M059J (cell line): ENCODE measurements at regions not wholly inside any gene's neighbourhood (a gene's known extent, or its start where the extent isn't known, plus 50 kb on each side); places are given as distances from the start of the nearest gene placed in this dataset.
"Not testable (repeated sequence)": the region's sequence is repeated elsewhere in the genome, so short reads cannot be mapped to it uniquely, and the experiment has no call there.

Experiments used
- DNase-seq: peaks from one replicate; pipeline ENCODE4 v3.0.0-alpha.2; 2012; ENCODE audit warnings: low read depth

DNA sequence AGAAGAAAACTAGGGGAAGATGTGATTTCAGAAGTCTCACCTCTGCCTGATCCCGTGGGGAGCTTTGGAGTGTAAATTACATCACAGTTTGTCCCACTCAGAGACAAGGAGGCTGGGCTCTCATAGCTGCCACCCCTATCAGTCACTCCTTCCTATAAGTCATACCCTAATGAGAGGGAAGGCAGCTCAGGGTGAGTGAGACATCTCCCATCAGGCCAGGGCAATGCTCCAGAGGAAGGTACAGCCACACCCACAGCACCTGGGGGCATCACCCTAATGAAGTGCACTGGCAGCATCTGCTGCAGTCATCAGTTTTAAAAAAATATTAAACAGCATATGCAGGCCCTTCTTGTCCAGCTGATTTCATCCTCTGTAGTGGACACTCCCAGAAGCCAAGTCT, 223.1 kb upstream of the NBPF12 start:
- DNase-seq, result not testable (repeated sequence)

DNA sequence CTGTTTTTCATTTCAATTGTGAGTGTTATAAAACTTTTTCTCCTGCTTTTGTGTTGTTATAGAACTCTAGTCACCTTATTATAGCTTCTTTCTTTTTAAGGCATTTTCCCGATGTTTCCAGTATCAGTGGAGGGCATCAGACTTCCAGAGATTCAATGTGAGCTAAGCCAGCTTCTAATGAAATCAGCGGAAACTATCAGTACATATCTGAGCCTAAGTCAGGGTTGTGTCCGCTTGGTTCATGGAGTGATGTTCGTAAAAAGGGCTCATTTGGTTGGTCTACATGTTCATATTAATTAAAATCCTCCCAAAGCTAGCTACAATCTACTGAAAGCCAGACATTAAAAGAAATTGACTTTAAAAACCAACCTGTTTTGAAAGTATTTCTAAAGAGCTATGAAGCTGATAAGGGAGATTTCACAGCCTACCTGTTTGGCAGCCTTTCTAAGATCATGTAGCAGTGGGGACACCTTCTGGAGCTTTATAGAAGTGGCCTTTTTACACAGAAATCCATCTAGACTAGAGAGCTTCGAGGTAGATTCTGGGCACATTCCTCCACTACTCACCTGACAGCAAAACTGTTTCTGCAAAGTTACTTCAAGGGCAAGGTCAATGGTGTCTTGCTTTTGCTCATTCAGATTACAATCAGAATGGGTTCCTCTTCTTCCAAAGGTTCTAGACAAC, 227.1 kb upstream of the NBPF12 start:
- peak; percentile 55 for DNase-seq

DNA sequence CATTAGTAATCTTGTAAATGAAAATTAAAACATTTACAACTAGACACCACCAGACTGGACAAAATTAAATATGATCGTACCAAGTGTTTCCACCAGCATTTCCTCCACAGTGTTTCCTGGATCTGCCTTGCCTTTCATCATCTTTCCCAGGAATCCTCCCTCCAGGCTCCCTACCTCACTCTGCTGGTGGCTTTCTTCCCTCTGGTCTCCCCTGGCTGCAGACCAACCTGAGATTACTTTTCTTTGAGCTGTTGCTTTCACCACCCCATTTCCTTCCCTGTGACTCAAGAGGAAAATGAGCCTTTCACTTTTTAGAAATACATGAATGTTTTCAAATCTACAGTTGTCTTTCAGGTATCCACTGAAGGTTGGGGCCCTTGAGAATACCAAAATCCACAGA, 228.8 kb upstream of the NBPF12 start:
- DNase-seq, result not testable (repeated sequence)

DNA sequence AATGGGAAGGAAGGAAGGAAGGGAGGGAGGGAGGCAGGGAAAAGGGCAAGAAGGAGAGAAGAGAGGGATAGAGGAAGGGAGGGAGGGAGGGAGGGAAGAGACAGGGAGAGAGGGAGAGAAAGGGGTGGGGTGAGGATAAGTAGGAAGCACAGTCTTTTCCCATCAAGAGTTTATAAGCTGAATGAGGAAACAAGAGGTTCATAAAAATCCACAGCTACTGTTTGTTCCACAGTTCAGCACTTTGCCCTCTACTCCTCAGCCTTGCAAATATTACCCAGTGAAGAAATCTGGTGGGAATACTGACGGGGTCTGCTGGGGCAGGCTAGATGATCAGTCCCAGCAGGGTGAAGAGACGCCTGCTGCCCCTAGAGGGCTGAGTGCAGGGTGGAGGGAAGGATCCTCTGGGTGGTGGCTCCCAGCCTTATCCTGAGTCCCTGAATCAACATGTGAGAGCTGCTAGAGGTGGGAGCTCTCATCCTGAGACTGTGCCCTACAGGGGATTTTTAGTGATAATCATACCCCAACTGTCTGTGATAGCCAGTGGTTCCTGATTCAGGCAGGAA, 233.9 kb upstream of the NBPF12 start:
- DNase-seq, result not testable (repeated sequence)

DNA sequence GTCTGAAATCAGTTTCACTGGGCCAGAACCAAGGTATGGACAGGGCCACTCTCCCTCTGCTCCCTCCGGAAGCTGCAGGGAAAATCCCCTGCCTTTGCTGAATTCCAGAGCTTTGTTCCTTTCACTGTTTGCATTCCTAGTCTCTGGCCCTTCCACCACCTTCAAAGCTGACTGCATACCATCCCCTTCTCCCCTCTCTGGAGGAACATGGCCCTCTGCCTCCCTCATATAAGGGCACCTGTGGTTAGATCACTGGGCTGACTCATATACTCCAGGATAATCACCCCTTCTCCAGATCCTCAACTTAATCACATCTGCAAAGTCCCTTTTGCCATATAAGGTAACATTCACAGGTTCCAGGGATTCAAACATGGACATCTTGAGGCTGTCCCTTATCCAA, 236.8 kb upstream of the NBPF12 start:
- peak; percentile 90 for DNase-seq

DNA sequence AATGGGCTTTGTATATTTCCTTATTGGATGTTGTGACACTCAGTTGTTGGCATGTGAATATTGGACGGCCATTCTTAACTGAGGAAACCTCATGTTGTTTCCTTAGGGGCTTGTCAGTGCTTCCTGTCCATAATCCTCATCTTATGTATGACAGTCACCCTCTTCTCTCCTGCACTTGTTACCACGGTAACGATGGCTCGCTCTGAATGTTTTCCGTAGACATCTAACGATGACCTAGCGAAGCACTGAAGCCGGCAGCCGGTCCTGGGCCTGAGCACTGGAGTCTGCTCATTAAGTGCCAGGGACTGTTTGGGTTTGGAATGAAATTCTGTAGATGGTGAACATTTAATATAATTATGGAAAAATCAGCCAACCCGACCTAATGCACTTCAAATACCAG, 242.7 kb upstream of the NBPF12 start:
- not testable (repeated sequence) for DNase-seq

DNA sequence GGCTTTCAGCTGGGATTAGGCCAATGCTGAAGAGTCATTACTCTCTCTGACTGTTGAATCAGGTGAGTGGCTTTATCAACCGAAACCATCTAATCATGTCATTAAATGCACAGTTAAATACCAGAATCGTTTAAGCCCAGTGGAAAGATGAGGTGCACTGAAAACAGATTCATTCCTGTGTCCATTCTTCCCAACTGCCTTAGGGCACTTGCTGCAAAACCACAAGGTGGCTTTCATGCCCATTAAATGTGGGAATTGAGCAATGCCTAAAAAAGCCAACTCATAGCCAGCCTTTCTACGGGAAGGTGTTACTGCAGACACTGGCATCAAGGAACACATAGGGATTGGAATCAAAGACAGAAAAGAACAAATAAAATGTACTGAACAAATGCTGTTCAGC, 246.3 kb upstream of the NBPF12 start:
- DNase-seq, result not testable (repeated sequence)

DNA sequence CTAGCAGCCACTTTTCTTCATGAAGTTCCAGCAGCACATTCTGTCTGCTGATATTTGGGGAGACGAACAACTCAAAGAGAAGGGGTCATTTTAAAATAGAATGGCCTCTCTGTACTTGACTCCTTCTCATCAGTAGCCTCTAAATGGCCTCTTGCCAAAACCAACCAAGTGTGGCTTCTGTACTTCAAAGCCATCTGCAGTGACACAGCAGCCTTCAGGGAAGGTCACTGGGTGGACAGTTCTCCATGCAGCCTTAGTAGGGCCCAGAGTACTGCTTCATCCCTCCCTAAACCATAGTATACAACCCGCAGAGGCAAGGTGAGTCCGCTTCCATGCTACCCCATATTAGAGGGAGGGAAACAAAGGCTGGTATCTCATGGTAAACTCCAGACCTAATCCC, 249.2 kb upstream of the NBPF12 start:
- DNase-seq, result not testable (repeated sequence)

DNA sequence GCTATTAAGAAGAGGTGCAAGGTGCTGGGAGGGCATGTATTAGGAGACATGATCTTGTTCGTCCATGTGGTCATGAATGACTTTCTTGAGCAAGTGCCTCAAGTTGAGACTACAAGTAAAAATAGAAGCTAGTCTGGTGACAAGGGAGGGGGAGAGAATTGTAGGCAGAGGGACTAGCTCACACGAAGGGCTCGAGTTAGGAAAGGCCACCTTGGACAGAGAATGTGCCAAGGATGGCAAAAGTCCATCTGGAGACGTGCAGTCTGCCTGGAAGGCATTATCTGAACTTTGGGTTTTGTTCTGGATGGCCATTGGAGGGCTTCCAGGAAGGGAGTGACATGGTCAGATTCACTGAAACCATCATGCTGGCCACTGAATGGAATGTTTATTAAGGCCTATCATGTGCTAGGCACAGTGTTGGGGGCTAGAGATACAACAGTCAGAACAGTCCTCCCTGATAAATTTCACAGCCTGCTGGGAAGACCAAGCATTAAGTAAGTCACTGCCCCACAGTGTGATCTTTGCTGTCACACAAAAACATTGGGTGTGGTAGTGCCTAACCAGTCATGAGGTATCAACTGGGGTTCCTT, 251.3 kb upstream of the NBPF12 start:
- peak; percentile 10 for DNase-seq

DNA sequence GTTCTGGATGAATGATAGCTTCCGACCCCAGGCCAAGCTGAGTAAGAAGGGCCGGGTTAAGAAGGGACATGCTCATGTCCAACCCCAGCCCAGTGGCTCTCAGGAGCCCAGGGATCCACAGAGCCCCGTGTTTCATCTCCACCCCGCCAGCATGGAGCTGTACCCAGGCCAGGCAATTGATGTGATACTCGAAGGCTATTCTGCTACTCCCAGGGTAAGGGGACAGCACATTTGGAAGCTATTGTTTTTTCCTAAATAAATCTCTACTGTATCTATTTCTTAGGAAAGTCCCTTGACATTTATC, 255.0 kb upstream of the NBPF12 start:
- DNase-seq, result not testable (repeated sequence)

DNA sequence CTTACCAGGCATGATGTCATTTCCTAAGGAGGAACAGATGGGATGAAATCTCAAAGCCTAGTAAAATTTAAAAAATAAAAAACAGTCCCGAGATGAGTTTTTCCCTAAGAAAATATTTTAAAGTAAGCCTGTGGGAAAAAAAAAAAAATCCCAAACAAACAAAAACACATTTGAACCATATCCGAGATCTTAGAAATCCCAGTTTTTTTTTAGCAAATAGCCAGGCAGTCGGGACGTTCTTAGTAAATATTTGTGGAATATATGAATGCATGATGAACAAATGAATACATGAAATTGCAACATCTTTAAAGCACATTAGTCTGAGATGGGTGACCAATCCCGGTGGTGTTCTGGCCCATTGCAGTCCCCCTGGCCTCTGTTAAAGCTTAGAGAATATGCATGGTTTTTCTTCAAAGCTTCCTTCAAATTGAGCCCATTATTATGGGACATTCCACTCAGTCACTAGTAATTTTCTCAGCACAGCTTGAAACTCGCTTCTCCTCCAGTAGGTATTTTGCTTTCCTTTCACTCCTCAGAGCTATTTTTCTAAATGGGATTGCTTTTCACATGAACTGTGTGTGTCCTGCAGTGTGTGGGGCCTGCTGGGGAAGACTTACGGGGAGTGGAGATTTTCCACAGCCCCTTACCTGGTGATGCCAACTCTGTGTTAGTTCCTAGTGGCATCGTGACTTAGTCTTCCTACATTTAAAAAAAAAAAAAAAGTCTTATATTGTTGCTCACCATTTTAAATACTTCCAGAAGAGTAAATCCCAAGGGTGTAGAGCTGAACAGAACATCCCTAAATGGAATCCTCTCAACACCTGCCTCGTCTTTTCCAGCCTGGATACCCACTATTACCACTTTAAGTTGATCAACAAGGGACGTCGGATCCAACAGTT, 255.6 kb upstream of the NBPF12 start:
- DNase-seq, result not testable (repeated sequence)

DNA sequence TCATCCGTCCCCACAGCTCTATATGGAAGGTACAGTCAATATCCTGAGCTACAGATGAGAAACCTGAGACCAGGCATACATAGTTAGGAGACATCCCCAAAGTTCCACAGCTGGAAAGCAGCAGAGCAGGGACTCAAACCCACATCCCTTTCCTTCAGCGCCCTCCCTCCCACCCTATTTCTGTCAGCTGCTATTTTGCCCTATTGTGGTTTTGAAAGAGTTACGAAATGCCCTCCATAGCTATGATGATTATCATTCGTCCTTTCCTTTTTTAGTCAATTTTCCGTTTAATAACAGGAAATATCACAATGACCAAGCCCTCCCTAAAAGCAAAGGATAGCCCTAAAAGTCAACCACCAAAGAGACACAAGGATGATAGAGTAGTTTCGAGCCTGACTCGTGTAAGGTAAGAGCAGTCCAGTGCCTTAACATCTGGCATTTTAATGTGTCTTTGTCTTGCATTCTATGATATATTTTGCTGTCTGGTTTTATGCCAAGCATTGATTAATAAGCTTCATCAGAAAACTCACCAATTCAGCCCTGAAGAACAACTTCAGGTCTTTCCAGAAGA, 264.3 kb upstream of the NBPF12 start:
- peak; percentile 57 for DNase-seq

DNA sequence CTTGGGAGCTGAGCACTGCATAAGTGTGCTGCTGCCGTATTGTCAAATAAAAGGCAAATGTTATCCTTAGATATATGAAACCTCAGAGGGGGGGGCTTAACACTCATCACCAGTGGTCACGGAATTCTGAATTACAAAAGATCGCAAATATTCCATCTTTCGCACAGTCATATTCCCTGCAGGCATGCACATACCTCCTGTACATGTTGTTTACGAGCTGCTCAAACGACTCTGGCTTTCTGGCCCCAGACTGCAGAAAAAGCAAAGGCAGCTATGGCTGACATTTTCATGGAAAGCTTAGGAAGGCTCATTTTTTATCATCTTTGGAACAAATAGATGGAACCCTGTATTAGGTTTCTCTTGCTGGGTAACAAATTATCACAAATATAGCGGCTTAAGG, 265.5 kb upstream of the NBPF12 start:
- DNase-seq, result peak; percentile 49

DNA sequence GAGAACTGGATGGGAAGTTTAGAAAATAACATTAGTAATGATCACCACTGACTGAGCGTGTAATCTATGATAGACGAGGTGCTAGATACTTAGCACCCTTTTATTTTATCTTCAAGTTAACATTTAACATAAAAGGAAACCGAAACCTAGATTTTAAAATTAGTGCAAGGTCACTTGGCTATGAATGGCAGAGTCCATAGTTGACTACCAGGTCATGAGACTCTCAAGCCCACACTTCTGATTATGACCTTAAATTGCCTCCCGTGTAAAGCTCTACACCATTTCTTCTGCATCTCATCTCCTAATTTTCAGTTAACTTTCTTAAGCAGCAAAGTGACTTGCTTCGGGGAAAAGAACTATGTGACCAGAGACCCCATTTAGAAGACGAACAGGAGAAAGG, 266.5 kb upstream of the NBPF12 start:
- not testable (repeated sequence) for DNase-seq

DNA sequence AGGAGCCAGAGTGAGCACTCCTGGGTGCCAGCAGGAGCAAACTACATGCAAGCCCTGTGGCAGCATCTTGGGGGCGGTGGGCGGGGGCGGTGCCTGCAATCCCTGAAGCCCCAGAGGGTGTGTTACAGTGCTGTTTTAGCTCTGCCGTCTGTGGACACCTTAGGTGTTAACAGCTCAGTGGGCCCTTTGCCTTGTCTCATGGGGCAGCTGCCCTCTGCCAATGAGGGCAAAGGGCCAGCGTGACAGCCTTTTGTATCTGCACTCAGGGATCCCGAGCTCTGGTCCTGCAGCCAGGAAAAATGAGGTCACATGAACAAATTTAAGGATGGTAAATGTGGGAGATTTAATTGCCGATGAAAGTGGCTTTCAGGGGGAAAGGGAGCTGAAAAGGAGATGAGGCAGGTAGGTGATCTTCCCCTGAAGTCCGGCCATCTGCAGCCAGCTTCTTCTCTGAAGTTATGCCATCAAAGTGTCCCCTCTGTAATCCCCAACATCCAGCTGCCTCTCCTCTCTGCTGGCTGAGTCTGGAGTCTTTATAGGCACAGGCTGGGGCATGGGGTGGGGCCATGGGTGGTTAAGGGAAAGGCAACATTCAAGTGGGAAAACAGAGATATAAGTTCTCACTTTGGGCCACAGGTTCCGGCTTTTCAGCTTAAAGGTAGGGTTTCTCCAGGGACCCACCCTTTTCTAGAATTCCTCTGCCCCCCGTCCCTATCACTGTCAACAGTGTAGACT, 267.1 kb upstream of the NBPF12 start:
- DNase-seq, result not testable (repeated sequence)

DNA sequence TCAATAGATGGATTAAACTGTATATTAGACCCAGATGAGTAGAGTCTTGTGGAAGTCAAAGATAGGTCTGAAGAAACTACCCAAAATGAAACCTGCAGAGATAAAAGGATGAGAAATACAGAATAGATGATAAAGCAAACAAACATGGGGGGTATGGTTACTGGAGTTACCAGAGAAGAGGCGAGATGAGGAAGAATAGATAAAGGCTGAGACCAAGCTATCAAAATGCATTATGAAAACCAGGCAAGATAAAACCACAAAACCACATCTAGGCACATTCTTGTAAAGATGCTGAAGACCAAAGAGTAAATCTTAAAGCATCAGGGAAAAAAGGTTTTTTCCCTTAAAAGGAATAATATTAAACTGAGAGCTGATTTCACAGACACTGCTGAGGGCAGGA, 271.8 kb upstream of the NBPF12 start:
- not testable (repeated sequence) for DNase-seq

DNA sequence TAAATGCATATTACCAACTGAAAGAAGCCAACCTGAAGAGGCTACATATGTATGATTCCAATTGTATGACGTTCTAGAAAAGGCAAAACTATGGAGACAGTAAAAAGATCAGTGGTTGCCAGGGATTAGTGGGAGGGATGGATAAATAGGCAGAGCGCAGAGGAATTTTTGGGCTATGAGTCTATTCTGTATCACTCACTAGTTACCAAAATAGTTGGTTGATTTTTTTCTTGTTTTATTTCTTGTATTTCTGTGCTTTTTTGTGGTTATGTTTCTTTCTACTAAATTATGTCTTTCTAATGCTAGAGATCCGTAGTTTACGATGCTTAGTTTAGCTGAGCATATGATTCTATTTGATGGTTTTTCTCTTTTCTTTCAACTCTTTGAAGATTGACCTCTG, 277.9 kb upstream of the NBPF12 start:
- DNase-seq, result not testable (repeated sequence)

DNA sequence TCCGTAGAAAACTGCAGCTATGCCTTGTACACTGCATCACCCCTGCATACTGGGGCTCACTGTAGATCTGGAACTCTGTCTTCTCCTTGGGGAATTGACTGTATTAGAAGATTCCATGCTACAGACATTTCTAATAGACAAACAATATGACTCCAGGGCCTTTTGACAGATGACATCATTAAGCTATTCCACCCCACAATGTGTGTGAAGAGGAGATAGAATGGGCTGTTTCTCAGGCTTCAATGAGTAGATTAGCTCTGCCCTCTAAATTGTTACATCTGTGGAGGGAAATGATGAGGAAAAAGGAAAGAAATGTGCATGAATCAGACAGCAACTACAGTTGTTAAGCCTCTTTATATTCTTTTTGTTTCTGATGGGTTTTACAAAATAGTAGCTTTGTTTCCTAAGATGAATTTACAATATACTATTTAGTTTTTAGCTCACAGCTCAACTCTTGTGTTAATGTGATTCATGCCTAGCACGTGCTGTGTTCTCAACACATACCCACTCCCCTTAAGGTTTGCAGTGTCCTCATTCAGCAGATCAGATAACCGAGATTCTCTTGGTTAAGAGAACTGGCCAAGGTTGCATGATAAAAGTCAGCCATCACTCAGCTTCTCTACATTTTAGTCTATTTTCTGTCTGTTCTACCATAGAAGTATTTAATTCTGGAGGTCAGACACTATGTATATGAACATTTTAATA, 281.6 kb upstream of the NBPF12 start:
- DNase-seq, result not testable (repeated sequence)

DNA sequence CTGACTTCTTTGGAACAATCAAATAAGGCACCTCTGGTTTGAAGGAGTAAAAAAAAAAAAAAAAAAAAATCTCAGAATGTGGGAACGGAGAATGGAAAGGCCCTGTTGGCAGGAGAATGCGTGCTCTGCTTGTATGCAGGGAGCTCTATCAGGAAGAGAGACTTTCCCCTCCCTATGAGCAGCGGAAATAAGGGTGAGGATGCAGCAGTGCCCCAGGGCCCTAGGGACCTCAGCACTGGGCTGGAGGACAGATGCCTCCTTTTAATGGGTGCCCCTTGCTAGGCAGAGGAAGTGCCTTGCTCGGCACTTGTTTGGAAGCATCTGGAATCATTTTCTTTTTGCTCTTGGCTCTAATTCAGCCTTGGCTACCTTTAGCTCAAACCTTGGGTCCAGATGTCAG, 283.4 kb upstream of the NBPF12 start:
- not testable (repeated sequence) for DNase-seq

DNA sequence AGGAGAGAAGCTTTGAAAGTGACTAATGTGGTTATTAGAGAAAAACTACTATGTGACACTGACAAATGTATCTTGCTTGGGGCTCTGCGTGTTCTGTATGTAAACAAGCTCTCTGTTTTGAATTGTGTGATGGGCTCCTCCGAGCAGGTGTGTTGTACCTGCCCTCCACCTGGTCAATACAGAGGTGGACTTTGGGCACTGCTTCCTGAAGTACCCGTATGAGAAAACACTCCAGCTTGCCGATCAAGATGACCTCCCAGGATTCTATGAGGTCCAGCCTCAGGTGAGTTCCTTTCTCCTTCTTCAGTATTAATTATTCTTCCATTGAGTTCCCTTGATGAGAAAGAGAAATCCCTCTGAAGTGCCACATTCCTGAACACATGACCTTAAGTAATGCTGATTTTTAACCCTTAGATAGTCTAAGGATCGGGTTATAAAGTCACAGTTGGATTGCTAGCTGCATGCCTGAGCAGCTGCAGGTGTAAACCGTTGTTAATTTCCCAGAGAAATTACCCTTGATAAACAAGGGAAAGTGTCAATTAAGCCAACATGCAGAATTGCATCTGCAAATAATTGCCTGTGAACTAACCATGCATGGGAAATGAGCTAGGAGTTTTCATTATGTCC, 292.0 kb upstream of the NBPF12 start:
- not testable (repeated sequence) for DNase-seq
